ENCODE measurements at regions not wholly inside any gene's neighbourhood (a gene's known extent, or its start where the extent isn't known, plus 50 kb on each side); places are given as distances from the start of the nearest gene placed in this dataset.
A peak's percentile ranks its signal among the peaks of the same experiment; 100 is the strongest.
"Not testable (repeated sequence)": the region's sequence is repeated elsewhere in the genome, so short reads cannot be mapped to it uniquely, and the experiment has no call there.

DNA sequence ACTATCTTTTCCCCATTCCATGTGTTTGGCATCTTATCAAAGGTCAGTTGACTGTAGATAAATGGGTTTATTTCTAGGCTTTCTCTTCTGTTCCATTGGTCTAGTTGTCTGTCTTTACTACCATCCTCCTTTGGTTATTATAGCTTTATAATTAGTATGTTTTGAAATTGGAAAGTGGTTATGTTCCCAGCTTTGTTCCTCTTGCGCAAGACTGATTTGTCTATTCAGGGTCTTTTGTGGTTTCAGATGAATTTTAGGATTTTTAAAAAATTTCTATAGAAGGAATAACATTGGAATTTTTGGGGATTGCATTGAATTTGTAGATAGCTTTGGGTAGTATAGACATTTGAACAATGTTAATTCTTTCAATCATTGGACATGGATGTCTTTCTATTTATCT lies 77.0 kb upstream of the NBPF4 start:
- Mint-ChIP-seq H3K4me1 (no peaks in the 10 kb centered on the region), H3K36me3 (ENCODE audit: low read depth) (no peaks in the 10 kb centered on the region), H3K4me3 (no peak overlapping the region), H3K27ac (no peak overlapping the region), H3K27me3 (ENCODE audit: insufficient read depth, low read depth, poor library complexity) (no peaks in the 10 kb centered on the region), H3K9me3 (no peaks in the 10 kb centered on the region; the same call in 1 of the 3 replicates)
- H3K9me2 ChIP-seq (ENCODE audit: insufficient read depth), result no peaks in the 10 kb centered on the region
- no peak overlapping the region for H3K4me3 ChIP-seq
- no peak for DNase-seq (ENCODE audit: low spot score)
- no peak overlapping the region for H2AFZ ChIP-seq
- H3K27ac ChIP-seq (ENCODE audit: low read depth), result no peak overlapping the region
- no peaks in the 10 kb centered on the region for H4K20me1 ChIP-seq (replicated peaks; ENCODE audit: insufficient read depth)
- H3K79me2 ChIP-seq (replicated peaks; ENCODE audit: insufficient read depth), result no peaks in the 10 kb centered on the region
- H3K36me3 ChIP-seq (ENCODE audit: insufficient read depth), result no peaks in the 10 kb centered on the region
- no peak overlapping the region for H3K4me2 ChIP-seq
- H3F3A ChIP-seq (replicated peaks; ENCODE audit: low read depth), result no peaks in the 10 kb centered on the region
- TF ChIP-seq, protein P1, sequence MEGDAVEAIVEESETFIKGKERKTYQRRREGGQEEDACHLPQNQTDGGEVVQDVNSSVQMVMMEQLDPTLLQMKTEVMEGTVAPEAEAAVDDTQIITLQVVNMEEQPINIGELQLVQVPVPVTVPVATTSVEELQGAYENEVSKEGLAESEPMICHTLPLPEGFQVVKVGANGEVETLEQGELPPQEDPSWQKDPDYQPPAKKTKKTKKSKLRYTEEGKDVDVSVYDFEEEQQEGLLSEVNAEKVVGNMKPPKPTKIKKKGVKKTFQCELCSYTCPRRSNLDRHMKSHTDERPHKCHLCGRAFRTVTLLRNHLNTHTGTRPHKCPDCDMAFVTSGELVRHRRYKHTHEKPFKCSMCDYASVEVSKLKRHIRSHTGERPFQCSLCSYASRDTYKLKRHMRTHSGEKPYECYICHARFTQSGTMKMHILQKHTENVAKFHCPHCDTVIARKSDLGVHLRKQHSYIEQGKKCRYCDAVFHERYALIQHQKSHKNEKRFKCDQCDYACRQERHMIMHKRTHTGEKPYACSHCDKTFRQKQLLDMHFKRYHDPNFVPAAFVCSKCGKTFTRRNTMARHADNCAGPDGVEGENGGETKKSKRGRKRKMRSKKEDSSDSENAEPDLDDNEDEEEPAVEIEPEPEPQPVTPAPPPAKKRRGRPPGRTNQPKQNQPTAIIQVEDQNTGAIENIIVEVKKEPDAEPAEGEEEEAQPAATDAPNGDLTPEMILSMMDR (conservative IDR thresholded peaks at IDR 0.05; ENCODE audit: low read depth in 2 of 2), result no peak
- no peak for TF ChIP-seq STAT1 (IDR thresholded peaks at IDR 0.05; ENCODE audit: unreplicated experiment)
- TF ChIP-seq EZH2 (IDR thresholded peaks at IDR 0.05; ENCODE audit: low read depth, unreplicated experiment), result no peak
- no peaks in the 10 kb centered on the region for H3K4me1 ChIP-seq (ENCODE audit: insufficient read depth)
- H3K27me3 ChIP-seq (ENCODE audit: insufficient read depth), result no peaks in the 10 kb centered on the region
- ATAC-seq, result no peak

DNA sequence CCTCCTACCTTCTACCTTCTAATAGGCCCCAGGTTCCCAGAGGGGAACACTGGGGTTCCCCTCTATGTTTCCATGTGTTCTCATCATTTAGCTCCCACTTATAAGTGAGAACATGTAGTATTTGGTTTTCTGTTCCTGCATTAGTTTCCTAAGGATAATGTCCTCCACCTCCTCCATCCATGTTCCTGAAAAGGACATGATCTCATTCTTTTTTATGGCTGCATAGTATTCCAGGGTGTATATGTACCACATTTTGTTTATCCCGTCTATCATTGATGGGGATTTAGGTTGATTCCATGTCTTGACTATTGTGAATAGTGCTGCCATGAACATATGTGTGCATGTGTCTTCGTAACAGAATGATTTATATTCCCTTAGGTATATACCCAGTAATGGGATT lies 81.5 kb upstream of the NBPF4 start:
- H3K27ac ChIP-seq (ENCODE audit: low read depth); DNase-seq (ENCODE audit: low spot score); H4K20me1 ChIP-seq (replicated peaks; ENCODE audit: insufficient read depth); H3K4me1 ChIP-seq (ENCODE audit: insufficient read depth); H3K79me2 ChIP-seq (replicated peaks; ENCODE audit: insufficient read depth); H2AFZ ChIP-seq; H3K27ac Mint-ChIP-seq; H3K4me2 ChIP-seq; H3K27me3 ChIP-seq (ENCODE audit: insufficient read depth); H3K9me3 Mint-ChIP-seq; ATAC-seq; H3K4me3 Mint-ChIP-seq; H3K9me2 ChIP-seq (ENCODE audit: insufficient read depth); H3F3A ChIP-seq (replicated peaks; ENCODE audit: low read depth); H3K4me1 Mint-ChIP-seq; H3K36me3 Mint-ChIP-seq (ENCODE audit: low read depth); H3K4me3 ChIP-seq; H3K36me3 ChIP-seq (ENCODE audit: insufficient read depth); H3K27me3 Mint-ChIP-seq (ENCODE audit: insufficient read depth, low read depth, poor library complexity): not testable (repeated sequence)

GRCh38 chr1:108327534-108328466 lies 83.9 kb upstream of the NBPF4 start:
- no peaks in the 10 kb centered on the region for H3K4me1 ChIP-seq (ENCODE audit: insufficient read depth)
- no peak overlapping the region for H3K4me3 ChIP-seq
- H3F3A ChIP-seq (replicated peaks; ENCODE audit: low read depth), result no peaks in the 10 kb centered on the region
- H3K27ac Mint-ChIP-seq, result no peak overlapping the region; the same call in 1 of the 2 replicates
- ATAC-seq, result peak; percentile 93
- H3K4me3 Mint-ChIP-seq, result no peak overlapping the region
- peak overlapping the region; percentile 72 for H2AFZ ChIP-seq
- H3K36me3 ChIP-seq (ENCODE audit: insufficient read depth), result no peaks in the 10 kb centered on the region
- H3K9me3 Mint-ChIP-seq, result no peaks in the 10 kb centered on the region; the same call in 1 of the 3 replicates
- DNase-seq (ENCODE audit: low spot score), result peak; percentile 52
- no peaks in the 10 kb centered on the region for H3K9me2 ChIP-seq (ENCODE audit: insufficient read depth)
- TF ChIP-seq, protein P2, sequence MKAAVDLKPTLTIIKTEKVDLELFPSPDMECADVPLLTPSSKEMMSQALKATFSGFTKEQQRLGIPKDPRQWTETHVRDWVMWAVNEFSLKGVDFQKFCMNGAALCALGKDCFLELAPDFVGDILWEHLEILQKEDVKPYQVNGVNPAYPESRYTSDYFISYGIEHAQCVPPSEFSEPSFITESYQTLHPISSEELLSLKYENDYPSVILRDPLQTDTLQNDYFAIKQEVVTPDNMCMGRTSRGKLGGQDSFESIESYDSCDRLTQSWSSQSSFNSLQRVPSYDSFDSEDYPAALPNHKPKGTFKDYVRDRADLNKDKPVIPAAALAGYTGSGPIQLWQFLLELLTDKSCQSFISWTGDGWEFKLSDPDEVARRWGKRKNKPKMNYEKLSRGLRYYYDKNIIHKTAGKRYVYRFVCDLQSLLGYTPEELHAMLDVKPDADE (IDR thresholded peaks at IDR 0.05), result no peak
- TF ChIP-seq, protein P1 (conservative IDR thresholded peaks at IDR 0.05; ENCODE audit: low read depth in 2 of 2), result peak; percentile 56 to 75
- no peaks in the 10 kb centered on the region for H3K27me3 Mint-ChIP-seq (ENCODE audit: insufficient read depth, low read depth, poor library complexity)
- H3K27me3 ChIP-seq (ENCODE audit: insufficient read depth), result no peaks in the 10 kb centered on the region
- no peaks in the 10 kb centered on the region for H4K20me1 ChIP-seq (replicated peaks; ENCODE audit: insufficient read depth)
- no peaks in the 10 kb centered on the region for H3K79me2 ChIP-seq (replicated peaks; ENCODE audit: insufficient read depth)
- no peak overlapping the region for H3K27ac ChIP-seq (ENCODE audit: low read depth)
- H3K4me1 Mint-ChIP-seq, result no peaks in the 10 kb centered on the region
- no peaks in the 10 kb centered on the region for H3K36me3 Mint-ChIP-seq (ENCODE audit: low read depth)
- no peak overlapping the region for H3K4me2 ChIP-seq
